ENCODE measurements at regions not wholly inside any gene's neighbourhood (a gene's known extent, or its start where the extent isn't known, plus 50 kb on each side); places are given as distances from the start of the nearest gene placed in this dataset.
"Not testable (repeated sequence)": the region's sequence is repeated elsewhere in the genome, so short reads cannot be mapped to it uniquely, and the experiment has no call there.

DNA sequence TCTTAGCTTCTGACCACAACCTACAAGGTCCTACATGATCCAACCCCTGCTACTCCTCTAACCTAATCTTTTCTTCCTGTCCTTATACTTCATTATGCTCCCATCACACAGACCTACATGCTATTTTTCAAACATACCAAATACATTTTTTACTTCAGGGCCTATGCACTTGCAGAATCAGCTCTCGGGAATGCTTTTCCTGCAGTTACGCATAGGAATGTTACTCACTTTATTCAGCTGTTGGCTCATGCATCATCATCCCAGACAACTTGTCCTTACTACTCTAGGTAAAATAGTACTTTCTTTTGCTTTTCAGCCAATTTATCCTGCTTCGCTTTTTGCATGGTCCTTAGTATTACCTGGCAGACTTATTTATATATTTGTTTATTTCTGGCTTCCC is 105.6 kb downstream of the OXSM start:
- no peak for DNase-seq (ENCODE audit: low read depth)

DNA sequence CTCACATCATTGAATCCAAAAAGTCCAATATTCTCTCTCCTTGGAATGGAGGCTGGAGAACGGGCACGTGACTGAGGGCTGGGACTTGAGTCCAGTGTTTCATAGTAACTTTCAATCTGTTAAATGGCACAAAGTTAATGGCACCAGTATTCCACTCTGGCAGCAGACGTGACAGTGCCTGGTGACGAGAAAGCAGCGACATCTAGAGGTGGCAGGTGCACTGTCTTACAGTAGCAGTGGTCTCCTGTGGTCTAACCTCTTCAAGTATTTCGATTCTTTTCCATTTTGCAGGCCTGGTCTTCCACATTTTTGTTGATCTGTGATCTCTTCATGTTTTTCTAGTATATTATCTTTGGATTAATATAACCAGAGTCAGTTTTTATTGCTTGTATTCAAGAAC is 107.1 kb downstream of the OXSM start:
- DNase-seq (ENCODE audit: low read depth), result no peak

DNA sequence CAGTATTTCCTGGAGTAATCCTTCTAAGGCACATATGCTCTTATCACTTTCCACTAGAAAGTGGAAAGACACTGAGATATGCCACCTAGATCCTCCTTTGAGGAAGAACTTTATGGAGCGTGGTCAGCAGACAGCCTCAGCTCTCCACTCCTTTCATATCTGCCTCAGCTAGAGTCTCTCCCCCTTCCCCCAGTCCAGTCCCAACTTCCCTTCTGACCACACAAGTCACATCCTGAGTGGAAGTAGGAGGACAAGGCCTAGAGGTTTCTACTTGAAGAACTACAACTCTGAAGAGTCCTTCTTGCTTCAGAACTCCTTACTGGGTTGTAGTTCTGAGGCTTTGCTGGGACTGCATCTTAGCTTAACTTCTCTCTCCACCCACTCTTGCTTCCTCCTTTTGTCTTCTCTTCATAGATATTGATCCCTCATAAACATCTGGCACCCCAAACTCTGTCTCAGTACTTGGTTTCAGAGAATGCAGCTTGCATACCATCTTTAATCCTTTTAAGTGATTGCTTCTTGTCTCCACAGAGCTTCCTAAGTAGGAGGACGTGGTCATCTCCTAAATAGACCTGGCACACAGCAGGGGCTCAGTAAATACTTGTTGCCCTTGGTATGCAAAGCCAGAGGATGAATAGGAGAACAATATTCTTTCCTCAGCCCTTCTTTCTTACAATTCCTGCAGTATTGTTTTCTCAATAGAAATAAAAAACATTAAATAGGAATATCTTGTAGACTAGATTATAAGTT is 109.6 kb downstream of the OXSM start:
- DNase-seq (ENCODE audit: low read depth), result no peak

DNA sequence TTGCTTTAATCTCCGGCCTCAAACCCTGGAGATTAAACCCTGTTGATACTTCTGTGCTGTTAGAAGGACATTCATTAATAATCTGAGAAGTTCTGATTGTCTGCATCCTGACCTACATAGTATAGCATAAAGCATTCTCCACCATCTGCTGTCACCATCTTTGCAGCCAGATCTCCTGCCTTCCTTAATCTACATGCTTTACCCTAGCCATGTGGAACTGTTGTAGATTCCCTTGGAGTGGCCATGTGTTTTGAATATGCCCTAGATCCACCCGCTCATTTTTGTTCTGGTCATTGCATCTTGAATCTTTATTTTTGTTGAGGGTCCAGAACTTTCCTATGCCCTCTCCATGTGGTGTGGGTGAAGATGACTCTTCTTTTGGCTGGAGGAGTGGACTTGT is 110.3 kb downstream of the OXSM start:
- DNase-seq (ENCODE audit: low read depth), result no peak

DNA sequence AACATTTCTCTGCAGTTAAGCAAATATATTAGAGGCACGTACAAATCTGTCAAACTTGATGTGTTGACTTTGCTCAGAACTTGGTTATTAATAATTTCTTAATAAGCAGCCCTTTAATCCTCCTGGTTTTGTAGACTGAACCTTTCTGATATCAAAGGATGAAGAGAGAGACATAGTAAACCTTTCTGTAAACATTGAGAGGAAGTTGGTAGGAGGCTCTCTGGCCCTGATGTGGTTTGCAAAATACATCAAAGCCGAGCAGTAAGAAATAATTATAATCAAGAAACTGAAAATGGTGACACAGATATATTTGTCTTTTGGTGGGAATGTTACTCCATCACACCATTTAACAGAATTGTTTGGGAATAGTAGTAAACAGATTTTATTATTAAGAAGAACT is 111.9 kb downstream of the OXSM start:
- DNase-seq (ENCODE audit: low read depth), result no peak

DNA sequence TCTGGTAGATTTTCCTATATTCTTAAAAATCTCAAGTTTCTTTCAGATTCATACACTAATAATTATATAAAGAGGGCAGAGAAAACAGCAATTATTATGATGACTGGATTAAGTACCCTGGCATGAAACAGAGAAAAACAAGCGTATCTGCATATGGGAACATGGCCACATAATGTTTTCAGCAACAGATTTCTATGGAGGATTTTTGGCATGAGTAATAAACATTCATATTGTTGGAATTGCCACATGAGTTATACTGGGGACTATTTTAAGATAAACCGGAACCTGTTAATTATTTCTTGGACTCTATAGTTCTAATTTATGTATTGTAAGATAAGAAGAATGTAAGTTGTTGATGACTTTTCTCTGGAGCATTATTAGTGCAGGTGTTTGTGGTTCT is 112.7 kb downstream of the OXSM start:
- DNase-seq (ENCODE audit: low read depth), result no peak

DNA sequence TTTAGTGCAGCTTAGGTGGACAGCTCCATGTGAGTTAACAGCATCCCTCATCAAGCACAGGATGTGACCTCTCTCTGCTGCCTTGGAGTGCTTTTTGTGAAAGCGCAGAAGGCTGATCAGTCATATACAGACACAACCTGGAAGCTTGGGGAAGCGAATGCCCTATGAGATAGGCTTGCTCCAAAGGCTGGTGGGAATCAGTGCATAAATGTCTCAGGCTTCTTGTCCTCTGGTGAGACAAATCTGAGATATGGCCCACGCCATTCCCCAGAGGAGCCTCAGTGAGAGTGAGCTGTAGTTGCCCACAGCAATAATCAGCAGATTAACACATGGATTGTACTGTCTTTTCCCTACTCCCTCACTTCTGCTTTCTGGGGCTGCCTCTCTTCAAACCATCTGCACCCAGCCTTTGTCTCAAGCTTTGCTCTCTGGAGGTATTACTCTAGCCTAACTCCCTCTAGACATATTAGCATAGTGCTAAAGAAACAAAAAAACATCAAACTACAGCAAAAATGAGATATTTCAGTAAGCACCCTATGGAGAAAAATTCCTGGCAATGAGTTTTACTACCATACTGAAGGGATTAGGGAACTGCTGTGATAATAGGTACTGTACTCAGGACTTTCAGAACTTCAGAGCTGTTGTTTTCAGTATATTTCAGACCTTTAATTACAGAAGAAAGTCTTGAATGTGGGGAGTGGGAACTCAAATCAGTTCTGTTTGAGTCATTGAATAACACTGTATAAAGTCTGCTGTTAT is 113.7 kb downstream of the OXSM start:
- DNase-seq (ENCODE audit: low read depth), result no peak

DNA sequence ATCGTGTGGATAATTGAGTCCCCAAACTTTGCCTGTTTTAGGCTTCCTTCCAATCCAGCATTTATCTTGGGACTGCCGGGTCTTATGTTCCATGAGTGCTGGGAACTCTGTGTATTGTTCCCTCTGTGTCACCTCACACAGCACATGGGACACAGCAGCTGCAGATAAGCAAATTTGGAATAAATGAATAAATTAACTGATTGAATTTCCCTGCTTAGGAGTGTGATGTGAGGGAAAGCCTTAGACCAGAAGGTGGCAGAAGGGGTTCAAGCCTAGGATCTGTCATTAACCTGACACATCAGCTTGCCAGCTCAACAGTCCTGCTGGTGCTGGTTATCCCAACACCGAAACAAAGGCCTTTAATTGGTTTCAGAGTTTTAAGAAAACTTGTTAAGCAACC is 114.3 kb downstream of the OXSM start:
- DNase-seq (ENCODE audit: low read depth), result no peak

DNA sequence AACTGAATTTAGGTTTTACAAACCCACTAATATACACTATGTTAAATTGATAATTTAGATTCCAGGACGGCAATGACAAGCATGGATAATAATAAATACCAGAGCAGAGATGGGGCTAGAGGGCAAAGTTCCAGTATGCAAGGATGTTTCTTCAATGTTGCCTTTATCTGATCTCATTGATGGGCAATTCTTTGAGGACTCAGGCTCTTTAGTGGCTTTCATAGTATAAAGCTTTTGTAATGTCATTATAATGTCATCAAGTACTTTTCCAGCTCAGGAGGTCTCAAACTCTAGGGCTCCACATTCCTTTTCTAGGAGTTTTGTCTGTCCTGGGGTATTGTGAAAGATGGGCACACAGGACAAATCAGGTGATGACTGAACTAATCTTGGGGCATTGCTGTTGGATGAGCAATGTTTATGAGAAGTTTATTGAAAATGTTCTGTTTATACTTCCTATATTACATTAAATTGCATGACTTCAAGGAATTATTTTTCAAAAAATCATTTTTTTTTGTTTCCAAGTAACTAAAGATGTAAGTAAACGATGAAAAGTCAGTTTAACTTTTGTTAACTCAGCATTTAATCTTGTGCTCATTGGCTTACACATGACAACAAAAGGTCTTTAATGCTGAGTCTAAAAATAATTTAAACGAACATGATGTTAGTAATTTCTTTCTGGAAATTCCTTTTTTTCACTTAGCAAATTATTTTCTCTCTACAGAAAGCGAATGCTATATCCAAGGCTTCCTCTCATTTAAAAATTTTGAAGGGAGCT is 116.4 kb downstream of the OXSM start:
- no peak for DNase-seq (ENCODE audit: low read depth)

DNA sequence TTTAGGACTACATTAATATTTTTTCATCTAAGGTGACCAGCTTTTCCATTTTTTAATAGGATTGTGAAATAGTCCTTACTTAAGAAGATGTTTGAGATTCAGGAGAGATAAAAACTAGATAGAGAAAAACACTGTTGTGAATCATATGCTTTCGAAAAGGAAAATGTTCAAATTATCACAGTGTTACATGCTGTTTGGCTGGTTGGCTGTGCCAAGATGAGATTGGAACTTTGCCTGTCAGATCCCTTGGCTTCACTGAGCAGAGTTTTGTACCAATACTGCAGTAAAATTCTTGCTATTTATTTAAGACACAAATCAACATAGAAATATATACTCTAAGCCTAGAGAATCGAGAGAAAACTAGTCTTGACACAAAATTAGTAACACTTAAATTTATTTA is 117.2 kb downstream of the OXSM start:
- DNase-seq (ENCODE audit: low read depth), result no peak

DNA sequence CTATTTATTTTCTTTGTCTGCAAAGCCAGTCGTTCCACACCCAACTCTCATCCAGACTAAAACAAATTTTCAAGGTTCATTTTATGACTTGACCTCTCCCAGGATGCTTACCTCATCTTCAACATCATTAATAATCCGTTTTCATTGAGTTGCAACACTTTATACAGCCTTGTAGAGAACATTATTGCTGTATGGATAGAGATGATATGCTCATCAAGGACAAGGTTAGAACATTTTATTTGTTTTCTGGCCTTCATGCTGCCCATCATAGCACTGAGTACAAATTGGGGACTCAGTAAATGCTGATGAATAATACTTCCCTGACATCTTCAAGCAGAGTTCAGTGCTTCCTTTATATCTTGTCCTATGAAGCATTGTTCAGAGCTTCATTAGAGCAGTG is 120.2 kb downstream of the OXSM start:
- no peak for DNase-seq (ENCODE audit: low read depth)

DNA sequence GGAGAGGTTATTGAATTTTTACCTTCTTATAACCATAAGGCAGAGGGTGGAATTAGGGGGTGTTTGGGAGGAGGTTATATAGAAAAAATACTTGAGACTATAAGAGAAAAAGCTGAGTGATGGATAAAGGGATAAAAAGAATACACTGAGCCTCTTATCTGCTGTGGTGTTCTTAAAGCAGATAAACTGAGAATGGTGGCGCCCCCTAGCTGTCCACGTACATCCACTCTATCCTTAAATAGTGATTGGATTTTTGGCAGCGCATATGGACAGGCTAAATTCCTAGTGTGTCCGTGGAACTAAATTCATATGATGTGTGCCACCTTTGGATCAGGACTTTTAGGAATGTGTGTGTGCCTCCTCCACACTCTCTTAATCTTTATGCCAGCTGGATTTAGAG is 121.1 kb downstream of the OXSM start:
- no peak for DNase-seq (ENCODE audit: low read depth)

DNA sequence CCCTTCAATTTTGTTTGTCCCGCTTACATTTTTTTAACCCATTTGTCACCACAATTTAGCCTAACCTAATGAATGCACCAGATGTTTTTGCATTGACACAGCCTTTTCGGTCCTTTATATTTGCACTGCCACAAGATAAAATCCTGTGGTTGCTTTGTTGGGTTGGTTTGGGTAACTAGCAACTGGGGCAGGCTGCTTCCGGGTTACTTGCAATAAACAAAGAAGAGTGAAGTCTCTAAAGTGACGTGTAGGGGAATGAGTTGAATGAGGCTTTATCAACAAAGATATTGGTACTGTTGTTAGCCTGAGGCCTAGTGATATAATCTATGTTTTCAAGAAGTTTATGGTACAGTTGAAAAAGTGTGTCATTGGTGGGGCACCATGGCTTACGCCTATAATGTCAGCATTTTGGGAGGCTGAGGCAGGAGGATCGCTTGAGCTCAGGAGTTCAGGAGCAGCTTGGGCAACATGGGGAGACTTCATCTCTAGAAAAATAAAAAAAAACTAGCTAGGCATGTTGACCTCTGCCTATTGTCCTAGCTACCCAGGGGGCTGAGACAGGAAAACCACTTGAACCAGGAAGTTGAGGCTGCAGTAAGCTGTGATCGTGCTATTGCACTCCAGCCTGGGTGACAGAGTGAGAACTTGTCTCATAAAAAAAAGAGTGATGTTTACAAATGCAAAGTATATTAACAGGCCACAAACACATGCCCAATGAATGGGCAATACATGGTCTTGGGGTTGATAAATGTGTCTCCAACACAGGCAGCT is 121.8 kb downstream of the OXSM start:
- DNase-seq (ENCODE audit: low read depth), result no peak

DNA sequence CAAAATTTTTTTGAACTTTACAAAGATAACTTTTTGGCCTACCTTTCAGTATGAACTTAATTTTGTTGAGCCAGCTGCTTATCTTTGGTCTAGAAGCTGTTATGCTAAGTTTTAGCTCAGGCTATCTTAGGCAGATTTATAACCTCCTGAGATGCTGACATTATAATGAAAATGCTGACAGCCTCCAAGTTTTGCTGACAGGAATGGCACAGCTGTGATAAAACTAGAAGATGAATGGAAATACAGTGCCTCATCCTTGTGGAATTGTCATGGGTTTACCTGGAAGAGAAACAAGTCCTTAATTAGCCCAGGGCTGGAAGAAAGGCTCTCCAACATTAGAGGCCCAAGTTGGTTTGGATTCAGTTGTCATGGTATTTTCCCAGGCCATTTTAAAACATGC is 123.3 kb downstream of the OXSM start:
- no peak for DNase-seq (ENCODE audit: low read depth)

DNA sequence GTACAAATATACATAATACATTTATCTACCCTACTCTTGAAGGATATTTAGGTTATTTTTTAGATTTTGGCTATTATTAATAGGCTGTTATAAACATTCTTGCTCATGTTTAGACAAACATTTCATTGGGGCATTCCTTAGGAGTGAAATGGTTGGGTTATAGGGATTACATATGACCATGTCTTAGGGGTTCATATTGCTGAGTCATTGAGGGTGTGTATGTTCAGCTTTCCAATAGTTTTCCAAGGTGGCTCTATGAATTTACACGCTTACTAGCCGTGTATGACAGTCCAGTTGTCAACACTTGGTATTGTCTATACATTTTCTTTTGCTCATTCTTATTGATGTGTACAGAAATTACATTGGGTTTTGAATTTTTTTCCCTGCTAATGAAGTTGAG is 125.8 kb downstream of the OXSM start:
- DNase-seq (ENCODE audit: low read depth), result no peak

DNA sequence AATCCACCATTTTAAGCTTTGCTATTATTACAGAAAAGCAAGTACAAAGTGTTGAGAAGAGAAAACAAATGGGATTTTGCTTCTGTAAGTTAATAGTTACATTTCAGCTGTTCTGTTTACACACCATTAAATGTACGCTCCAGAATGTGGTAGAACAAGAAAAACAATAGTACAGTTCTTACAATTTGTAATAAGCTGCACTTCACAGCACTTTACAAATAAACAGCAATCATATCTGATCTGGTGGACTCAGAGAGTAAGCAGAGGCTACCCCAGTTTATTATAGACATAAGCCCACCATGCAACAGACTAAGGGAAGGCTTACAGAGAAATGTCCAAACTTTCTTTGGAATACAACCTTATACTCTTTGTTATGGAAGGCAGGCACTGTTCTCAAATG is 126.4 kb downstream of the OXSM start:
- DNase-seq (ENCODE audit: low read depth), result no peak

DNA sequence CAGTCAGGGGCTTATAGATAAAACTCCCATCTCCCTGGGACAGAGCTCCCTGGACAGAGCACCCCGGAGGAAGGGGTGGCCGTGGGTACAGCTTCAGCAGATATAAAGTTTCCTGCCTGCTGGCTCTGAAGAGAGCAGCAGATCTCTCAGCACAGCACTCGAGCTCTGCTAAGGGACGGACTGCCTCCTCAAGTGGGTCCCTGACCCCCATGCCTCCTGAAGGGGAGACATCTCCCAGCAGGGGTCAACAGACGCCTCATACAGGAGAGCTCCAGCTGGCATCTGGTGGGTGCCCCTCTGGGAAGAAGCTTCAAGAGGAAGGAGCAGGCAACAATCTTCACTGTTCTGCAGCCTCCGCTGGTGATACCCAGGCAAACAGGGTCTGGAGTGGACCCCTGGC is 142.1 kb downstream of the OXSM start:
- DNase-seq (ENCODE audit: low read depth), result not testable (repeated sequence)

DNA sequence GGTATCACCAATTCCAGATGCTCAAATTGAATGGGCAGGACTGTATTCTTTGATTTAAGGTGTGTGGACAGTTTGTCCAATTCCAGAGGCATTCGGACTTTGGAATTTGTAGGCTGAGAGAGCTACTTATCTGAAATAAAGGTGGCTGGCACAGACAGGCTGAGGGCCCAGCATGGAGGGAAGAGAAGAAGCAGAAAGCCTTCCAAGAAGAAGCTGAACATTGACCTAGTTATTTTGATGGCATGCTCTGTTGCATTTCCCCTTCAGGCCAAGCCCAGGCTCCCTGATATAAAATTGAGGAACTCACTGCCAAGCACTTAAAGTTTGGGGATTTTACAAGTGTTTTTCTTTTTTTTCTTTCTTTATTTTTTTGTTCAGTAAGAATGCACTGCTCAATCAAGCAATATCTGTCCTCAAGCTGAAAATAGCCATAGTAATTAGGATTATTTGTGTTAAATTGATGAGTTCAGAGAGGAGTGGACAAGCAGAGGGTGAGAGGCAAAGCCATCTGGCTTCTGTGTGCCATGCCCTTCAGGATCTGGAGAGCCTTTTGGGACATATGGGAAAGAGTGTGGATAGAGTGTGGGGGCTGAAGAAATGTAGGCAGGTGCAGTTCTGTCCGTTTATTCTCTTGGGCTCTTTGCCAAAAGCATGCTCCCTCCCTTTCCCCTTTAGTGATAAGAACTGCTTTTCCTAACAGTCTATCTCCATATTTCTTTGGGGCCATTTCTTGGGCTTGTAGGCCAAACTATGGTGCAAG is 148.9 kb downstream of the OXSM start:
- DNase-seq (ENCODE audit: low read depth), result no peak

DNA sequence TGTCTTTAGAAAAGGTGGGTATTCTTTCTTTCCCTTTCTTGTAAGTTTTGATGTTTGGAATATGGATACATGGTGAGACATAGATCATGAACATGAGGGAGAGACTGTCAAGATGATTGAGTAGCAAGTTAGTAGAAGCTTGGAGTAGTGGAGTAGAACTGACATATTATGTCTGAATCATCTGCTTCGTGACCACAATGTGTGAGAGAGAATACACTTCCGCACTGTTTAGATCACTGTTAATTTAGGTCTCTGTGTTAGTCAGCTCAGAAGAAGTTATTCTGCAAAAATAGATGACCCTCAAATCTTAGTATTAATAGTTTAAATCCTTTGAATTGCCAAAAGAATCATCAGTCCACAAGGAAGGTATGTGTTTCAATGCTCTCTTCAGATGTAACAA is 151.0 kb downstream of the OXSM start:
- no peak for DNase-seq (ENCODE audit: low read depth)

DNA sequence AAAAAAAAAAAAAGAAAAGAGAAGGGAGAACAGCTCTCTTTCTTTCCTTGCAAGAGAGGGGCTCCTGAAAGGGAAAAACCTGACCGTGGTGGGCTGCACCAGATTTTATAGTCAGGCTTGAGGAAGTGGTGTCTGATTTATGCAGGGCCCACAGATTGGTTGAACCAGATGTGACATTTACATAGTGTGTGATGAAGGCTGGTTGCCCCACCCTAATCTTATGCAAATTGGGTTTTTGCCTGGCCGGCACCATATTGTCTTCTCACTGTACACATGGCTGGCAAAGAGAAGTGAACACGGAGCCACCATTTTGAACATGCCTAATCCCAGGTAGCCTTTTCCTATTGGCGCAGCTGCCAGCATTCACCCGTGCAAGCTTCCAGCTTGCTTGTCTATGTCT is 154.4 kb downstream of the OXSM start:
- DNase-seq (ENCODE audit: low read depth), result no peak

DNA sequence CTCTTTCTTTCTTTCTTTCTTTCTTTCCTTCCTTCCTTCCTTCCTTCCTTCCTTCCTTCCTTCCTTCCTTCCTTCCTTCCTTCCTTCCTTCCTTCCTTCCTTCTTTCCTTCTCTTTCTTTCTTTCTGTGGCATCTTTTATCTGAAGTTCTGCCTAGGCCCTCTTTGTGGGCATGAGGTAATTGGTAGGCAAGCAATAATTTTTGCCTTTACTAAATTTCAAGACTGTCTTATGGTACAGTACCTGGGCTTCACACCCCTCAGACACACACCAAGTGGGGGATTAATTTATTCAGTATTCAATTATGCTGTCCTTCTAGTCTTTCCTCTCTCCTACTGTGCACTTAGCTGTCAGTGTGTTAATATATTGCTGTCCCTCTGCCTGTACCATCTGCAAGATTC is 155.5 kb downstream of the OXSM start:
- DNase-seq (ENCODE audit: low read depth), result no peak

DNA sequence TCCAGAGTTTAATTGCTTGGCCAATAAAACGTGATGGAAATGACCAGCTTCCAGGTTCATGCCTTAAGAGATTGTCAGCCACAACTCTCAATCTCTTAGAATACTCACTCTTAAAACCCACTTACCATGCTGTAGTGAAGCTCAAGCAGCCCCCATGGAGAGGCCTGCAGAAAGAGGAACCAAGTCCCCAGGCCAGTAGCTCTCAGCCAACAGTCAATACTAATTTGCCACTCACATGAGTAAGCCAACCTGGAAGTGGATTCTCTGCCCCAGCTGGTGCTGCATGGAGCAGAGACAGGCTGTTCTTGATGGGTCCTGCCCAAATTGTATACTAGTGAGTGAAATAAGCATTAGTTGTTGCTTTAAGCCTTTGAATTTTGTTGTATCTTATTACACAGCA is 155.9 kb downstream of the OXSM start:
- DNase-seq (ENCODE audit: low read depth), result no peak

Measured in non-pigmented ciliary epithelial cell (primary cell).